ENCODE measurements at regions not wholly inside any gene's neighbourhood (a gene's known extent, or its start where the extent isn't known, plus 50 kb on each side); places are given as distances from the start of the nearest gene placed in this dataset.

- no peak overlapping the region for H3K27ac ChIP-seq
- no peaks in the 10 kb centered on the region for H3K36me3 ChIP-seq
- no peaks in the 10 kb centered on the region for H3K27me3 ChIP-seq (replicated peaks; ENCODE audit: insufficient read depth)
- H3K4me3 ChIP-seq = no peak overlapping the region
- no peak for DNase-seq (ENCODE audit: low spot score)
- ATAC-seq (ENCODE audit: insufficient number of reproducible peaks, low FRiP score, low read depth) = no peak
- TF ChIP-seq CTCF (IDR thresholded peaks at IDR 0.05) = no peak
- no peaks in the 10 kb centered on the region for H3K4me1 ChIP-seq (ENCODE audit: control insufficient read depth in 1 of 2, low read depth in 2 of 2)
- H3K9me3 ChIP-seq = no peaks in the 10 kb centered on the region
Measured at GRCh38 chr12:126949558-126949957, 1317.4 kb upstream of the TMEM132C start.

GRCh38 chr12:126950266-126950665 lies 1316.7 kb upstream of the TMEM132C start:
- H3K4me3 ChIP-seq = no peak overlapping the region
- H3K36me3 ChIP-seq = no peaks in the 10 kb centered on the region
- DNase-seq (ENCODE audit: low spot score) (no peak), ATAC-seq (ENCODE audit: insufficient number of reproducible peaks, low FRiP score, low read depth) (no peak)
- H3K27me3 ChIP-seq (replicated peaks; ENCODE audit: insufficient read depth) = no peaks in the 10 kb centered on the region
- H3K4me1 ChIP-seq (ENCODE audit: control insufficient read depth in 1 of 2, low read depth in 2 of 2) = no peaks in the 10 kb centered on the region
- H3K27ac ChIP-seq = no peak overlapping the region
- no peaks in the 10 kb centered on the region for H3K9me3 ChIP-seq
- no peak for TF ChIP-seq CTCF (IDR thresholded peaks at IDR 0.05)

- Histone ChIP-seq H3K36me3 (no peaks in the 10 kb centered on the region), H3K27ac (no peak overlapping the region), H3K4me1 (ENCODE audit: control insufficient read depth in 1 of 2, low read depth in 2 of 2) (no peaks in the 10 kb centered on the region), H3K4me3 (no peak overlapping the region), H3K9me3 (no peaks in the 10 kb centered on the region), H3K27me3 (replicated peaks; ENCODE audit: insufficient read depth) (no peaks in the 10 kb centered on the region)
- ATAC-seq (ENCODE audit: insufficient number of reproducible peaks, low FRiP score, low read depth) = no peak
- no peak for TF ChIP-seq CTCF (IDR thresholded peaks at IDR 0.05)
- DNase-seq (ENCODE audit: low spot score) = no peak
Measured at GRCh38 chr12:126952096-126953007, 1314.6 kb upstream of the TMEM132C start.

GRCh38 chr12:126953365-126953889 lies 1313.5 kb upstream of the TMEM132C start:
- DNase-seq (ENCODE audit: low spot score) (no peak), ATAC-seq (ENCODE audit: insufficient number of reproducible peaks, low FRiP score, low read depth) (no peak)
- Histone ChIP-seq H3K4me3 (no peak overlapping the region), H3K27ac (no peak overlapping the region), H3K27me3 (replicated peaks; ENCODE audit: insufficient read depth) (no peaks in the 10 kb centered on the region), H3K36me3 (no peaks in the 10 kb centered on the region), H3K4me1 (ENCODE audit: control insufficient read depth in 1 of 2, low read depth in 2 of 2) (no peaks in the 10 kb centered on the region), H3K9me3 (no peaks in the 10 kb centered on the region)
- no peak for TF ChIP-seq CTCF (IDR thresholded peaks at IDR 0.05)

- TF ChIP-seq CTCF (IDR thresholded peaks at IDR 0.05) = no peak
- ATAC-seq (ENCODE audit: insufficient number of reproducible peaks, low FRiP score, low read depth) (no peak), DNase-seq (ENCODE audit: low spot score) (no peak)
- H3K4me3 ChIP-seq = no peak overlapping the region
- no peak overlapping the region for H3K27ac ChIP-seq
- no peaks in the 10 kb centered on the region for H3K4me1 ChIP-seq (ENCODE audit: control insufficient read depth in 1 of 2, low read depth in 2 of 2)
- no peaks in the 10 kb centered on the region for H3K27me3 ChIP-seq (replicated peaks; ENCODE audit: insufficient read depth)
- H3K36me3 ChIP-seq = no peaks in the 10 kb centered on the region
- H3K9me3 ChIP-seq = no peaks in the 10 kb centered on the region
Measured at GRCh38 chr12:126960221-126960620, 1306.7 kb upstream of the TMEM132C start.
